D721Med (cell line): ENCODE measurements at regions not wholly inside any gene's neighbourhood (a gene's known extent, or its start where the extent isn't known, plus 50 kb on each side); places are given as distances from the start of the nearest gene placed in this dataset.
"Not testable (repeated sequence)": the region's sequence is repeated elsewhere in the genome, so short reads cannot be mapped to it uniquely, and the experiment has no call there.

Experiments used
- DNase-seq: peaks from one replicate; pipeline ENCODE4 v3.0.0; 2011; ENCODE audit warnings: low spot score; ENCODE audit not compliant: insufficient read length
- FAIRE-seq: peaks from 2 replicates; lab custom pipeline; 2011; peaks lifted over from hg19 to GRCh38; lab: Jason Lieb, UNC
- TF ChIP-seq, protein P1 (sequence below): IDR thresholded peaks from 2 replicates; pipeline ENCODE4 v1.5.1; 2012; ENCODE audit warnings: mild to moderate bottlenecking, control low read depth; ENCODE audit not compliant: insufficient read depth; ENCODE audit errors: missing control alignments

DNA sequence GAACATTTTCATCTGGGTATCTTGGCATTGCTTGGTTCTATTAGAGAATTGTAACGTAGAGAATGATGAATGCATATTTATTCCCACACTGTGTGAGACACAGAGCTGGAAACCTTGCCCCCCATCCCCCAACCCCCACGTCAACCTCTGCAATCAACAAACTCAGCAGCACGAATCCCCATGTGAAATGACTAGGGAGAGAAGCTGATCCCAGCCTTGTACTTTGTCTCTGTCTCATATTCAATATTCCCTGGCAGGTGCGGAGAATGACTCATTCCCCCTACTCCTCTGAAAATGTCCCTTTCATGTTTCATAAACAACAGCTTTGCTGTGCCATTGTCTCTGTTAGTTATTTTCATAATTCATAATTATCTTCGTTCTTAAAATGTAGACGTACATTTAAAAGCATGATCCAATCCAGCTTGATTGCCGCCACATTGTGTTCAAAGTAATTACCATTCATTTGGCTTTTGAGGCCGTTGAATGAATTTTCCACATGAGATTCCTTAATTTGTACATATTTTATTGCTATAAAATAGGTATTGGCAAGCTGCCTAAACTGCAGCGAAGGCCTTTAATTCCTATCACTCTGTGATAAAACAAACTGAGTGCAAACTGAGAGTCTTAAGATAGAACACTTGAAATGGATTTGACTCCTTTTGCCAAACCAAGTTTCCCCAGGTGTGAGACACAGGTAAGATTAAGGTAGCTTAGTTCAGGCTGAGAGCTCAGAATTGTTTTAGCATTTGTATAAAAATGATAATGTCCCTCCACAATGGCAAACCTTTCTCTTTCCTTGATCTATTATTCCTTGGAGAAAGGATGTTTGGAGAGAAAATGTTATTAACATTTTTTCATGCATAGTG, 920.2 kb downstream of the TYW1 start:
- FAIRE-seq (no peak), DNase-seq (no peak)
- TF ChIP-seq, protein P1, sequence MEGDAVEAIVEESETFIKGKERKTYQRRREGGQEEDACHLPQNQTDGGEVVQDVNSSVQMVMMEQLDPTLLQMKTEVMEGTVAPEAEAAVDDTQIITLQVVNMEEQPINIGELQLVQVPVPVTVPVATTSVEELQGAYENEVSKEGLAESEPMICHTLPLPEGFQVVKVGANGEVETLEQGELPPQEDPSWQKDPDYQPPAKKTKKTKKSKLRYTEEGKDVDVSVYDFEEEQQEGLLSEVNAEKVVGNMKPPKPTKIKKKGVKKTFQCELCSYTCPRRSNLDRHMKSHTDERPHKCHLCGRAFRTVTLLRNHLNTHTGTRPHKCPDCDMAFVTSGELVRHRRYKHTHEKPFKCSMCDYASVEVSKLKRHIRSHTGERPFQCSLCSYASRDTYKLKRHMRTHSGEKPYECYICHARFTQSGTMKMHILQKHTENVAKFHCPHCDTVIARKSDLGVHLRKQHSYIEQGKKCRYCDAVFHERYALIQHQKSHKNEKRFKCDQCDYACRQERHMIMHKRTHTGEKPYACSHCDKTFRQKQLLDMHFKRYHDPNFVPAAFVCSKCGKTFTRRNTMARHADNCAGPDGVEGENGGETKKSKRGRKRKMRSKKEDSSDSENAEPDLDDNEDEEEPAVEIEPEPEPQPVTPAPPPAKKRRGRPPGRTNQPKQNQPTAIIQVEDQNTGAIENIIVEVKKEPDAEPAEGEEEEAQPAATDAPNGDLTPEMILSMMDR, result no peak

DNA sequence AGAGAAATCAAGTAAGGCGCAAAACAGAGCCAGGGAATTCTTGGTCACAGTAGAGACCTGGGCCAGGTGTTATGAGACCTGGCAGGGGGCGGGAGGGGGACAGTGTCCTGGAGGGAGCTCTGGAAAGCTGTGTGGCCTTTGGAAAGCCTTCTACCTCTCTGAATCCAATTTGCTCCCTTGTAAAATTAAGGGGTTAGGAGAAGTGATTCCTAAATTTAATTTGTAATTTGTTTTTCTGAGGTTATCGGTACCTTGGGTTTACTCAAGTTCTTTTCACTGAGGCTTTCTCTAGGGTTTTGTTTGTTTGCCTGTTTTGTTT, 920.8 kb downstream of the TYW1 start:
- DNase-seq, result no peak
- FAIRE-seq, result no peak
- TF ChIP-seq, protein P1, result no peak

DNA sequence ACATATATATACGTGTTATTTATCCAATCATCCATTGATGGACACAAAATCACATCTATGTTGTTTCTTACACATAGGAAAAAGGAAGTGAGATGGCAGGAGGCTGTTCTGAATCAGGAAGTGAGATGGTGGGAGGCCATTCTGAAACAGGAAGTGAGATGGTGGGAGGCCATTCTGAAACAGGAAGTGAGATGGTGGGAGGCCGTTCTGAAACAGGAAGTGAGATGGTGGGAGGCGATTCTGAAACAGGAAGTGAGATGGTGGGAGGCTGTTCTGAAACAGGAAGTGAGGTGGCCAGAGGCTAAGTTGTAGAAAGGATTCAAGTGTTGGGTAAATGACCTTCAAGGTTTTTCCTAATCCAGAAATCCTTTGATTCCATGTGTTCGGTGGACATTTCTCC, 921.5 kb downstream of the TYW1 start:
- TF ChIP-seq, protein P1, result no peak
- no peak for FAIRE-seq
- no peak for DNase-seq

DNA sequence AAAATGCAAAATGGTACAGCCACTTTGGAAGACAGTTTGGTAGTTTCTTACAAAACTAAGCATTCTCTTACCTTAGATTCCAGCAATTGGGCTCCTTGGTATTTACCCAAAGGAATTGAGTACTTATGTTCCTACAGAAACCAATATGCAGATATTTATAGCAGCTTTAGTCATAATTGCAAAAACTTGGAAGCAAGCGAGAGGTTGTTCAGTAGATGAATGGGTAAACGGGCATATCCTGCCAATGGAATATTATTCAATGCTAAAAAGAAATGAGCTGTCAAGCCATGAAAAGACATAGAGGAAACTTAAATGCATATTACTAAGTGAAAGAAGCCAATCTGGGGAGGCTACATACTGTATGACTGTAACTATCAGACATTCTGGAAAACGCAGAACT, 926.7 kb downstream of the TYW1 start:
- TF ChIP-seq, protein P1, result no peak
- DNase-seq, result no peak
- FAIRE-seq, result no peak

DNA sequence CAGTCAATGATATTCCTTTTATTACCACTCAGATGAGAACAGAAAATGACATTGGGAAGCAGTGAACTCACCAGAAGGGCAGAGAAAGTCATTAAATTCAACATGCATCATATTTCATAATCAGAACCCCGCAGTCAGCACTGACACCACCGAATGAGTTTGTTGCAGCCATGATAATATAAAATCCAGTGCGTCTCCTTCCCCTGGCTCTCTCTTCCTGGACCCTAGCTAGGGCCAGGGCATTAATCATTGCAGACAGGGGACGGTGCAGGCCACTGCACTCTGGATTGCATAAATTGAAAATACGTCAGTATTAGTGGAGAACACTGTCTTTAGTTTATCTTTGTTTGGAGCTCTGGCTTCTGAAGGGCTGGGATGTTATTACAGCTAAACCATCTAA, 931.5 kb downstream of the TYW1 start:
- FAIRE-seq (no peak), DNase-seq (no peak)
- TF ChIP-seq, protein P1, result no peak

DNA sequence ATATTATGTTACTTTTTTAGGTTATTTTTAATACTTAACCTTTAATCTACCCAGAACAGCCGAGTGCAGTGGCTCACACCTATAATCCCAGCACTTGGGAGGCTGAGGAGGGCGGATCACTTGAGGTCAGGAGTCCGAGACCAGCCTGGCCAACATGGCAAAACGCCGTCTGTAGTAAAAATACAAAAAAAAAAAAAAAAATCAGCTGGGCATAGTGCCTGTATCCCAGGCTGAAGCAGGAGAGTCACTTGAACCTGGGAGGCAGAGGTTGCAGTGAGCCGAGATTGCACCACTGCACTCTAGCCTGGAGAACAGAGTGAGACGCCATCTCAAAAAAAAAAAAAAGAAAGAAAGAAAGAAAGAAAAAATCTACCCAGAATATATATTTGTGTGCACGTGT, 939.8 kb downstream of the TYW1 start:
- DNase-seq, FAIRE-seq: not testable (repeated sequence)

DNA sequence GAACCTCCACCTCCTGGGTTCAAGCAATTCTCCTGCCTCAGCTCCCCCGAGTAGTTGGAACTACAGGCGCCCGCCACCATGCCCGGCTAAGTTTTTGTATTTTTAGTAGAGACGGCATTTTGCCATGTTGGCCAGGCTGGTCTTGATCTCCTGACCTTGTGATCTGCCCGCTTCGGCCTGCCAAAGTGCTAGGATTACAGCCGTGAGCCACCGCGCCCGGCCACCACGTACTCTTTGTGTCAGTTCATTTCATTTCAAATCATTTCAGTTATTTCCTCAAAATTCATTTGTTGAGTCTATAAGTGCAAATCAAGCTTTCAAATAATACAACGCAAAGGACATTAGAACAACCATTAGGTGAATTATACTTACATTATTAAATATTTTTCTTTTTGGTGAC, 943.8 kb downstream of the TYW1 start:
- TF ChIP-seq, protein P1, result no peak
- DNase-seq, result no peak
- FAIRE-seq, result no peak
